HG03175 (cell line): ENCODE measurements at regions not wholly inside any gene's neighbourhood (a gene's known extent, or its start where the extent isn't known, plus 50 kb on each side); places are given as distances from the start of the nearest gene placed in this dataset.
"Not testable (repeated sequence)": the region's sequence is repeated elsewhere in the genome, so short reads cannot be mapped to it uniquely, and the experiment has no call there.

Source experiments
- ATAC-seq: cut with Tn5 transposase; IDR thresholded peaks from one replicate; pipeline ENCODE4 v1.9.1; 2021; ENCODE audit warnings: mild to moderate bottlenecking, moderate library complexity; ENCODE audit not compliant: unreplicated experiment

DNA sequence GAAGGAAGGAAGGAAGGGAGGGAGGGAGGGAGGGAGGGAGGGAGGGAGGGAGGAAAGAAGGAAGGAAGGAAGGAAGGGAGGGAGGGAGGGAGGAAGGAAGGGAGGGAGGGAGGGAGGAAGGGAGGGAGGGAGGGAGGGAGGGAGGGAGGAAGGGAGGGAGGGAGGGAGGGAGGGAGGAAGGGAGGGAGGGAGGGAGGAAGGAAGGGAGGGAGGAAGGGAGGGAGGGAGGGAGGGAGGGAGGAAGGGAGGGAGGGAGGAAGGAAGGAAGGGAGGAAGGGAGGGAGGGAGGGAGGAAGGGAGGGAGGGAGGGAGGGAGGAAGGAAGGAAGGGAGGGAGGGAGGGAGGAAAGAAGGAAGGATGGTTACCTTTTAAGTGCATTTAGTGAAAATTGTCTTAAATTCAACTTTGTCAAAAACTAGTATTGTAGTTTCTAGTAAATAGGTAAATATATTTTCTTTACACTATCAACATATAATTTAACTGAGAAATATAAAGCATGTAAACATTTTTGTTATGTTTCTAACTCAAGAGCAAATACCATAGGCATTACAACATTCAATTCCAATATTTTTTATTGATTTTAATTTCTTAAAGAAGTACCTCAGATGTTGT, 776.4 kb upstream of the ADGRL3 start:
- ATAC-seq: not testable (repeated sequence)

DNA sequence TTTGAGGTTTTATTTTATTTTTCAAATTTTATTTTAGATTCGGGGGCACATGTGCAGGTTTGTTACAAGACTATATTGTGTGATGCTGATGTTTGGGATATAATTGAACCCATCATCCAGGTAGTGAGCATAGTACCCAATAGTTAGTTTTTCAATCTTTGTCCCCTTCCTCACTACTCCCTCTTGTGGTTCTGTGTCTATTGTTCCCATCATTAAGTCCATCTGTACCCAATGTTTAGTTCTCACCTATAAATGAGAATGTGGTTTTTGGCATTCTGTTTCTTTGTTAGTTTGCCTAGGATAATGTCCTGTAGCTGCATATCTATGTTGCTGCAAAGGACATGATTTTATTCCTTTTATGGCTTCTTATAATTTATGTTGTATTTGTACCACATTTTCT, 767.2 kb upstream of the ADGRL3 start:
- ATAC-seq: no peak

GRCh38 chr4:60443068-60443467, 757.1 kb upstream of the ADGRL3 start:
- no peak for ATAC-seq

- no peak for ATAC-seq
Measured at GRCh38 chr4:60443796-60444195, 756.3 kb upstream of the ADGRL3 start.

- no peak for ATAC-seq
Measured at GRCh38 chr4:60450054-60450453, 750.1 kb upstream of the ADGRL3 start.

DNA sequence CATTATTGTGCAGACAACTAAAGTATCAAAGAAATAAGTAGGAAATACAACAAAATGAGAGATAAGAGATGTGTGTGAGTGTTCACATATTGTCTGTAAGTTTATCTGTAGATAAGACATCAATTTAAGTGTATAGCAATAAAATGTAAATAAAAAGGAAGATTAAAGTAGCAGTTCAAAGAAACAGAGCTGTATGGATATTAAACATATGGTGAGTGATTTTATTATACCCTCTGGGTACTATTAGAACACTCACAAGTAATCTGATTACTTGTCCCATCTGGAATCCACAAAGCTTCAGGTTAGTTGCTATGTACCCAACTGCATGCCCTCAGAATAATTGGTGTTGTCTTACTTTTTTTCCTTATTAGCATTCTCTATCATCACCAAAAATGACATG, 747.9 kb upstream of the ADGRL3 start:
- ATAC-seq: no peak

DNA sequence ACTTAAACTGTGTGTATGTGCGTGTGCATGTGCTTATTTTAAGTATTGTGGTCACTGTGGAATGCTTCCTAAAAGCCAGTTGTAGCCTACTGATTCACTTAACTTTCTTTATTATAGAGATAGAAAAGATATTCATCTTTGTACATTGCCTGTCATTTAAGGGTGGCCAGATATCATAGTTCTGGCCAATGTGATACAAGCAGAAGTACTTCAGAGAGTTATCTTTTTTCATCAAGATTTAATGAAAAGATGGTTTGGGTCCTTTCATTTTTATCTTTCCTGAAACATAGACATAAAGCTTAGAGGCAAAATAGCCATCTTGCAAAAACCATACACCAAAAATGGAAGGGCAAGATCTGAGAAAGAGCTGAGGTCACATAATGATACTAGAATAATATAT, 744.7 kb upstream of the ADGRL3 start:
- ATAC-seq: no peak

- ATAC-seq: no peak
Measured at GRCh38 chr4:60461551-60461950, 738.6 kb upstream of the ADGRL3 start.

- no peak for ATAC-seq
Measured at GRCh38 chr4:60463857-60464502, 736.1 kb upstream of the ADGRL3 start.

- no peak for ATAC-seq
Measured at GRCh38 chr4:60482921-60483351, 717.2 kb upstream of the ADGRL3 start.

DNA sequence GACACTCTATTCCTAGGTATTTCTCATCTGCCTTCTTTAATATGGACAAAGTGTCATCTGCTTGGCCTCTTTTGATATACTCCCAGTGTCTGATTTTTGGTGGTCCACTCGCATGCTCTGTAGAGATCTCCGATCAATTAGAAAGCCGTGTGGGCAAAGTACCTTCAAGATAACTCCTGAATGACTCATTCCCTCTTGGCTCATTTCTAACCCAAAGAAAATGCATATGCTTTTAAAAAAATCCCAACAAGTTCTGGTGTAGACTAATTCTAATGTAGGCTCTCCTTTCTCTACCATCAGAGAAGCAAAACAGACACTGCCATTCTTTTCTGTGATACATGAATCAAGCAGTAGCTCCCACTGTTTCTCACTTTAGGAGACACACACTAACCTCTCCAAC, 714.9 kb upstream of the ADGRL3 start:
- no peak for ATAC-seq

- ATAC-seq: not testable (repeated sequence)
Measured at GRCh38 chr4:60487118-60487761, 712.9 kb upstream of the ADGRL3 start.

- ATAC-seq: no peak
Measured at GRCh38 chr4:60500810-60501209, 699.3 kb upstream of the ADGRL3 start.

GRCh38 chr4:60502733-60503132, 697.4 kb upstream of the ADGRL3 start:
- no peak for ATAC-seq

GRCh38 chr4:60506061-60506460, 694.1 kb upstream of the ADGRL3 start:
- no peak for ATAC-seq

DNA sequence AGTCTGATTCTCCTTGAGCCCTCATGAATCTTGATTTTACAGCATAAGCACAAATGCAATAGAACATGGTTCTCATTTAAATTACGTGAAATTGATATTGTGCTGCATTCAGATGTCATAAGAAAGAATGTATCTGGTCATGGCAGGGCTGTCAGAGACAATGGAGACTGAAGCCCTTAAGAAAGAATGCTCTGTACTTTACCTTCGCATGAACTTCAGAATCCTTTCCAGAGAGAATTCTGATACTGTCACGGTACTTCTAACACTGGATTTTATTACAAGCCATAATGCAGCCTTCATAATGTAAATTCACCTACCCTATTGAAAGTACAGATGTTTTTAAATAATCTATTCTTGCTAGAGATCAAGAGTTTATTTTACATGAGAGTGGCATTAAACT, 677.9 kb upstream of the ADGRL3 start:
- ATAC-seq: no peak

GRCh38 chr4:60531776-60532379, 668.2 kb upstream of the ADGRL3 start:
- no peak for ATAC-seq

DNA sequence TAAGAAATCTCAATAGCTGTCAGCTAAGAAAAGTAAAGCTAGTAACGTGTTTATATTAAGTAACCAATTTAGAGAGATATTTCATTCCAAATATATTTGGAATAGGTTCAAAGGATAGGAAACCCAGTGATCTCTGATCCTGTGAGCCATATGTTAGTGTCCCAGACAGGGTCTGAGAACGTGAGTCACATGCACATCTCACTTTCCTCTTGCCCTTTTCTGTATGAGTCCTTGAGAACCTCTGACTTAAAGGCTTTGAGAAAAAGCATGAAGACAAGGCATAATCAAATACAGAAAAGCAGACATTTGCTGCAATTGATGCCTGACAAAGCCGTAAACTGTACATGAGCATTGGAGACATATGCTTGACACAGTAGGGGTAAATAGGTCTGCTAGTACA, 655.1 kb upstream of the ADGRL3 start:
- no peak for ATAC-seq

- ATAC-seq: no peak
Measured at GRCh38 chr4:60562334-60562733, 637.8 kb upstream of the ADGRL3 start.

DNA sequence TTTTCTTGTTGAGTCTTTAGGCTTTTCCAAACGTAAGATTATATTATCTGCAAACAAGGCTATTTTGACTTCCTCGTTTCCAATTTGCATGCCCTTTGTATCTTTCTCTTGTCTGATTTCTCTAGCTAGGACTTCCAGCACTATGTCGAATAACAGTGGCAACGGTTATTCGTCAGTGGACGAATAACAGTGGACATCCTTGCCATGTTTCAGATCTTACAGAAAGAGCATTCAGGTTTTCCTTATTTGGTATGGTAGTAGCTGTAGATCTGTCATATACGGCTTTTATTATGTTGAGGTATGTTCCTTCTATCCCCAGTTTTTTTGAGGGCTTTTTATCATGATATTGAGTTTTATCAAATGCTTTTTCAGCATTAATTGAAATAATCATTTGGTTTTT, 634.6 kb upstream of the ADGRL3 start:
- ATAC-seq: no peak

GRCh38 chr4:60575336-60575735, 624.8 kb upstream of the ADGRL3 start:
- ATAC-seq: no peak

GRCh38 chr4:60579335-60579734, 620.8 kb upstream of the ADGRL3 start:
- ATAC-seq: no peak
